ENCODE measurements at regions not wholly inside any gene's neighbourhood (a gene's known extent, or its start where the extent isn't known, plus 50 kb on each side); places are given as distances from the start of the nearest gene placed in this dataset.

GRCh38 chr2:136342138-136342537 lies 224.2 kb upstream of the CXCR4 start:
- TF ChIP-seq CTCF (IDR thresholded peaks at IDR 0.05) (no peak), POLR2A (IDR thresholded peaks at IDR 0.05) (no peak)

Data from right lobe of liver (tissue), 4 donors.